ENCODE measurements at regions not wholly inside any gene's neighbourhood (a gene's known extent, or its start where the extent isn't known, plus 50 kb on each side); places are given as distances from the start of the nearest gene placed in this dataset.

DNA sequence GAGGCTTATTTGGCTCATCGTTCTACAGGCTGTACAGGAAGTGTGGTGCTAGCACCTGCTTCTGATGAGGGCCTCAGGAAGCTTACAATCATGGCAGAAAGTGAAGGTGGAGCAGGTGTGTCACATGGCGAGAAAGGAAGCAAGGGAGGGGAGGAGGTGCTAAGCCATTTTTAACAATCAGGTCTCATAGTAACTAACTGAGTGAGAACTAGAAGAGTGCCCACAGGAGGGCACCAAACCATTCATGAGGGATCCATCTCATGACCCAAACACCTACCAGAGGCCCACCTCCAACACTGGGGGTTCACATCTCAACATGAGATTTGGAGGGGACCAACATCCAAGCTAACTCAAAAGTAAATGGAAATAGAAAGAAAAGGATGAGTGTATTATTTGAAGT is 78.1 kb downstream of the CXCL12 start:
- DNase-seq (ENCODE audit: extremely low read depth in 1 of 11, low read depth in 9 of 11, low spot score in 4 of 11) = no peak

DNA sequence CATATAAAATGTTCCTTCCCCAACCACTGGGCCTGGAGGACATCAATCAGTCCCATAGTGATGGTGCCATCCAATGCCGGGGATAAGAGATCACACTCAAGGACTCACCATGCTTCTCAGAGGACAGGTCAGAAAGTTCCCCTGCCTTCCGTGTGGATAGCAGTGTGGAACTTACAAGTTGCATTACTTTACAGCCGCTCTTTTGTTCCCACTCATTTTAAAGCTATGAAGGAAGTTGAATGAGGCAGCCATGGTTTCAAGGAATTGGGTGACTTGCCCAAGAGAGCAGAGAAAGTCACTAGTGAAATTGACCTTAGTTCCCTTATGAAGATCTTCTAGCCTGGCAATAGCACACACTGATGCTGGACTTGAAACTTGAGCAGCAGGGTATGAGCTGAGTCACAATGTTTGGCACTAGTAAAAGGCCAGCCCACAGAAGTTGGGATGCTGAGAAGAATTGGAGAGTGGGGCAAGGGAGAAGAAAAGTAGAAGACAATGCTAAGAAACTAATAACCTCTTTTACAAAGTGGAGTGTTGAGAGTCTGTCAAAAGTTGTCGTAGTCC is 78.7 kb downstream of the CXCL12 start:
- no peak for DNase-seq (ENCODE audit: extremely low read depth in 1 of 11, low read depth in 9 of 11, low spot score in 4 of 11)

DNA sequence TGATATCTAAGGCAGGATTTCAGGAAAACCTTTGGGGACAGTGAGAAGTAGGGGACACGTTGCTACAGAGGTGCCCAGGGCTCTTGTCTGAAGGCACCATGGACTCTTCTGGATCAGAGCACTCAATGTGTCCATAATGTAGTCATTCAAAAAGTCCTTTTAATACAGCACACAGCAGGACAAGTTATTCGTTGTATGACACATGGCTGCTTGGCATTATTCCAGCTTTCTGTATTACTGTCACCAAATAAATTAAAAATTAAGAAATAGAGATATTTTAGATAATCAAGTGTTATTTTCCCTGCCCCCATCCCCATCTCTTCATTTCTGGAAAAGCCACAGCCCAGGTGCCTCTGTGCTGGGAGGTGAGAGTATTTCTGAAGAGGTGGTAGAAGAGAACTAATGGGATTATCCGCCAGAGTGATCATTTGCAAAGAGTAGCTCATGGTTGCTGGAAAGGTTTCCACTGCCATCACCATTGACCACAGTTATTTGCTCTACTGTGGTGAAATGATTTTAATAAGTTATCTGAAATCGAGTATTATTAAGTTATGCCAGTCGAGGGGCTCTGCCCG is 83.0 kb downstream of the CXCL12 start:
- DNase-seq (ENCODE audit: extremely low read depth in 1 of 11, low read depth in 9 of 11, low spot score in 4 of 11) = no peak

DNA sequence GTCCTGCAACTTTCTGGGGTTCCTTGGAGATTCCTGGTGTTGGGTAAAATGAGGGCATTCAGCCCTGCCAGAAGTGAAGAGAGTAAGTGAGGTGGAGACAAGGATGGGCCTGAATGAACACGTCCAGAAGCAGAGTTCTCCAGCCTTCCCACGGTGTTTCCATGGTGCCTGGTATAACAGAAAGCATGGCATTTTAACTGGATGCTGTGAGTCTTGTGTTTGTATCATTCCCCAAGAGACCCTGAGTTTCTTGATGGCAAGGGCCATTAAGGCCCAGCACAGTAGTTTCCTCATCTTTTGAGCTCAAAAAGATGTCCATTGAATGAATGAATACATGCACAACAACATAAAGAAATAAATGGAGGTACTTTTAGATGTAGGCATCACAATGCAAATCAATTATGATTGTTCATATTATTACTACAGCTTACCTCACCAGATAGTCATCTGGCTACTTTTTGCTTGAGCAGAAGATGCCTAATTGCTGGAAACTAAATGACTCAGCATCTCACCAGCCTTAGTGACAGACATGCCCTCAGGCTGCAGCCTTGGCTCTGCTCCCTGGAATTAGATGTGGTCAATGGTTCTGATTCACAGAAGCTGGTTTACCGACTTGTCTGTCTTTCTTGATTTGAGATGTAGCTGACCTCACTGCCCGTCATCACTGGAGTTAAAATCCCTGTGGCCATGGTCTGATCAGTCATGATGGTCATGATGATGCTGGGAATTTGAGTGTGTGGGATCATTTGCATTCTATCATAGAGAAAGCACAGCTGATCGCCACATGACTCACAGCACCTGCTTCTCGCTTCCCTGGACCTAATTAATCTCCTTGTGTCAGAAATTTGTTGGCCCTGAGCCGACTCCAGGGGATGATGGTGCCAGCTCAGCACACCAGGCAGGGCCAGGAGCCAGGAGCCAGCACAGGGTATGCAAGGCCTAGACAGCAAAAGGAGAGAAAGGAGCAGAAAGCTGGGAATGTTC is 83.9 kb downstream of the CXCL12 start:
- DNase-seq (ENCODE audit: extremely low read depth in 1 of 11, low read depth in 9 of 11, low spot score in 4 of 11) = no peak

DNA sequence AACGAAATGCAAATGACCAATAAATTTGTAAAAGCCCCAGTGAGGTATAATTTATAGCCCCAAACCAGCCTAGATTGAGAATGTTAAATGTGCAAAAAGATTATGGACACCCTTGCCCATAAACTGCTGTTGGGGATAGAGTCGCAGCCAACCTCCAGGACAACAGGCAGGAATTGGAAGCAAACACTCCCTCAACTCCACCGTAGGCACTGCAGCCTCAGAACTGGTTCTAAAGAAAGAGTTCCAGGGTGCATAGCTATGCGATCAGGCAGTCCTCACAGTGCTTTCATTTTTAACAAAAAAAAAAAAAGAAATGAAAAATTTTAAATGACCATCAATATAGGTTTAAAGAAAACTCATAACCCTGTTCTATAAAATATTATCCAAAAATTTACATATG is 86.2 kb downstream of the CXCL12 start:
- DNase-seq (ENCODE audit: extremely low read depth in 1 of 11, low read depth in 9 of 11, low spot score in 4 of 11) = no peak

DNA sequence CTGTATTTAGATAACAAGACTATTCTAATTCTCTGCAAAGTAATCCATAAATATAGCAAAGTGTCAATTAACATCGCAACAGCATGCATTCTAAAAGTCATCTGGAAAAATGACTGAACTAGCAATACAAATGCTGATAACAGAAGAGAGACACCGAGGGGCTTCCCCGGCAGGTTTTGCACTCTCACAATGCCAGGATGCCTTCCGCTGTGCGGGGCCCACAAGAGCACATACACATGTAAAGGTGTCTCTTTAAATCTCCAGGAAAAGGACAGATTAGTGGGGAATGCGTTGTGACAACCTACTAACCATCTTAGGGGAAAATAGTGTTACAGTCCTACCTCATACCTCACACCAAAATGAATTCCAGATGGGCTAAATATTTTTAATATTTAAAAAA is 86.9 kb downstream of the CXCL12 start:
- no peak for DNase-seq (ENCODE audit: extremely low read depth in 1 of 11, low read depth in 9 of 11, low spot score in 4 of 11)

DNA sequence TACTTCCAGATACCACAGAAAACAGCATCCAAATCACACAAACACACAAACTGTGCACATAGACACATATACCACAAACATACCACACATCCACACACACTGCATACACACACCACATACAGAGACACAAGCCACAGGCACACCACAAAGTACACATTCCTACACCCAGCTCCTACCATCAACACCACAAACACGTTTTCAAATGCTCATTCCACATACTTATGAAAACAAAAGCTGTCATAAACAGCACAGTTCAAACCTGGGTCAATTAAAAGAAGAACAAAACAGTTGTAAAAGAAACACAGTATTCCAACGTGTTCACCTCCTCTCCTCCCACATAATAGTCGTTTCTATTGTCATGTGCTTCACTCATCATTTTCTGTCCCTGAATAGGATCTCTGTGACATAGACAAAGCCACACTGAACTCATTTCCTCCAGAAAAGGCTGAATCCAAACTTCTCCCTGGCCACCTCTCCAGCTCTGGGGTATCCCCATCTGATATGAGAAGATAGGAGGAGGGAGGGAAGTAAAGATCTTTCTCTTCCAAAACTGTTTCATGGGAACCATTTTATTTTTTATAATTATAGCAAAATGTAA is 89.2 kb downstream of the CXCL12 start:
- no peak for DNase-seq (ENCODE audit: extremely low read depth in 1 of 11, low read depth in 9 of 11, low spot score in 4 of 11)

DNA sequence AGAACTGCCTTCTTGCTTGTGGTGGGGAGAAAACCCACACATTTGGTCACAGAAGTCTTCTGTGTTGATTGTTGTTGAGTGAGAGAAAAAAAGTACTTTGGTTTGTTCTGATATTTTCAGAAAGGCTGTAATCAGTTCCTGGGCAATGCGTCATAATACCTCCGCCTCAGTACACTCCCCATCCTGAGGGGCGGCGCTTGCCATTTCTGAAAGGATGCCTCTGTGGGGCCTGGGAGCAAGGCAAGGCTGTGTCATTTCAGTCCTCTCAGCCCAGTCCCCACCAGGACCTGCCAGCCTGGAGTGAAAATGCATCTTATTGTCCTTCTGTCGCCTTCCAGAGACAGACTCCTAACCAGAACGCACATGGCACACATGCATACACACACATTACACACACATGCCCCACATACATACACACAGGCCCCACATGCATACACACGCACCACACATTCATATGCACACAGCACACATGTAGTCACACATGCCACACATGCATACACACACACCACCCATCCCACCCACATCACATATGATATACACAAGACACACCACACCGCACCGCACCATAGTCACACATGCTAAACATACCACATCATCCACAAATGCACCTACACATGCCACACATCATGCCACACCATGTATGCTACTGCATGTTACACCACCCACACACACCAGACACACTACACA is 90.0 kb downstream of the CXCL12 start:
- no peak for DNase-seq (ENCODE audit: extremely low read depth in 1 of 11, low read depth in 9 of 11, low spot score in 4 of 11)

DNA sequence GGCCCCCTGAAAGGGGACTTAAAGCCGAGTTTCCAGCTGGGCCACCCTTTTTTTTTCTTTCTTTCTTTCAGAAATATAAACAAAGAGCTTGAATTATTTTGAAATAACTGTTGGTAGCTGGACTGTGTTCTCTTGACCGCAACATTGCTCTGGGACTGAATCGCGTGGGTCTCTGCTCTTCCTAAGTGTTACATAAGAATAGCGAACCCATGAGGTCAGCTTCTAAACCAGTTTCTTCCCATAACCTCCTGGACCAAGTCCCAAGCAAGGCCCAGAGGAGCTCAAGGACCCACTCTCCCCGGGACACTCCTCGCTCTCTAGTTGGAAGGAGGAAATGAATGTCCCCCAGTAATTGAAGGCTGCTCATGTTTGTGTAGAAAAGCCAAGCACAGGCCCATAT is 91.1 kb downstream of the CXCL12 start:
- no peak for DNase-seq (ENCODE audit: extremely low read depth in 1 of 11, low read depth in 9 of 11, low spot score in 4 of 11)

DNA sequence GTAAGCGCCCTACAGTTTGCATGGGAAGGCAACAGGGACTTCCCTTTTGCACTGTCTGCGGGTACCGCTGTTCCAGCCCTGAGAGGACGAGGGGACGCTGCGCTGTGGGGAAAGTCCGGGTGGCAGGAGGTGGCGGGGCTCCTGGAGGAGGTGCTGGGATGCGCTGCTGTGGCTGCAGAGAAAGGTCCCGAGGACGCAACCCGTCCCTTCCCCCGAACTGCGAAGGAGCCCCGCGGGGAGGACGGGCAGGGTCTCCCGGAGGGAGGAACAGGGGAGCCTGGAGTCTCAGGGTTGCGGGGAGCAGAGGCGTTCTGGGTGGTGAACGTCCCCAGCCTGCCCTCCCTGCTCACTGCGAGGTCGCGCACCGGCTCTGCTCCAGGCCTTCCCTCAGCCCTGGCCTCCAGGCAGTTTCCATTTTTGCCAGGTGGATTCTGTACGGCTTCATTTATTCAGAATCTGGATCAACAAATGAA is 91.6 kb downstream of the CXCL12 start:
- DNase-seq (ENCODE audit: extremely low read depth in 1 of 11, low read depth in 9 of 11, low spot score in 4 of 11) = peak in 1 of 11 donors; percentile 15

DNA sequence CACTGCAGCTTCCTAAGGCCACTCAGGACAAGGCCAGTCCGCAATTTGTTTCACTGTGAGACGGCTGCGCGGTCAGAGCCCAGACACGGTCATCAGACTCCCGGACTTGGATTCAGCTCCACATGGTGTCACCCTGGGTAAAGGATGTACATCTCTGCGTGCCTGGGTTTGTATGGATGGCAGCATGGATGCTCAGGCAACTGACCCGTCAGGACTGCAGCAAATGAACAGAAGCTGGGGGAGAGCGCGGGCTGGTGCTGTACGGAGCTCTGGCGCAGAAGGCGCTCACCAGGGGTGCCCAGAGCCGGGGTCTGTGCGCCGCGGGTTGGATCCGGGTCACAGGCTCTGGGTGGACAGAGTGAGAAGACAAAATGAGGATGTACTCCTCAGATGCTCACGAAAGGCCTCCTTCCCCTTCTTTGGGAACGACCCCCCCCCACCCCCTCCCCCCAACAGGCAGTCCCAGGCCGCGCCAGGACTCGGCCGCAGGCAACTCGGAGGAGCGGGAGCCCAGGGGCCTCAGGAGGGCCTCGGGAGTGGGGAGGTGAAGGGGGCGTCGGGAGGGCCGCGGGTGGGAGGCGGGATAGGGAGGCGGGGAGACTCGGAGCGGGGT is 92.4 kb downstream of the CXCL12 start:
- no peak for DNase-seq (ENCODE audit: extremely low read depth in 1 of 11, low read depth in 9 of 11, low spot score in 4 of 11)

DNA sequence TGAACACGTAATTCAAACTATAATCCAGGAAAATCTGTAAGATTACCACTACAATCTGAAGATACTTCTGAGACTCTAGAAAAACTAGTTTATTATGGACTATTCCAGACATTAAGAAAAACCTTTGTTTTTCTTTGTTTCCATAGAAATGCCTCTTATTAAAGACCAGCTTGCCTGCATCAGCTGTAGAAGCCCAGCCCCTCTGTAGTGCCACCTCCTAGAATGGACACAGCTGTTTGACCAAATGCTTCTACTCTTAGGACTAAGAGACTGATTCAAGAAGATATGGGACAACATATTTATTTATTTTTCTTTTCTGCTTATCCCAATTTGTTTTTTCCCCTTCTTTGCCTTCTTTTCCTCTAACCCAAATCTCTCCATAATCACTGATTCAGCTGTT is 93.8 kb downstream of the CXCL12 start:
- peak in 5 of 11 donors; percentile 29 to 69 (median 55) for DNase-seq (ENCODE audit: extremely low read depth in 1 of 11, low read depth in 9 of 11, low spot score in 4 of 11)

DNA sequence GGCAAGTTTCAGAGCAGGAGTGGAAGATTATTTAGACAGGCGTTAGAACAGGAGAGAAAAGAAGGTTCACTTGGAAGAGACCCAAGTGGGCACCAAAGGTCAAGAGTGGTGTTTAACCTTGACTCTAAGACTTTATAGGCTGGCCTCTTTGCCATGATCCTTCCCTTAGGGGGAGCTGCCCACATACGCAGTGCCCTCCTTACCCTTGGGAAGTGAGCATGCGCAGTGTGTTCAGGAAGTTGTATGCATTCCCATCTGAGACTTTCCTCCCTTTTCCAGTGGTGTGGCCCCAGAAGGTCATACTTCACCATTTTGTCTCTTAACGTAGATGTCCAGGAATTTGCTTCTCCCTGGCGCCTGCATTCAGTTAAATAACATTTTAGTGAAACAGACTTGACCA is 95.8 kb downstream of the CXCL12 start:
- no peak for DNase-seq (ENCODE audit: extremely low read depth in 1 of 11, low read depth in 9 of 11, low spot score in 4 of 11)

DNA sequence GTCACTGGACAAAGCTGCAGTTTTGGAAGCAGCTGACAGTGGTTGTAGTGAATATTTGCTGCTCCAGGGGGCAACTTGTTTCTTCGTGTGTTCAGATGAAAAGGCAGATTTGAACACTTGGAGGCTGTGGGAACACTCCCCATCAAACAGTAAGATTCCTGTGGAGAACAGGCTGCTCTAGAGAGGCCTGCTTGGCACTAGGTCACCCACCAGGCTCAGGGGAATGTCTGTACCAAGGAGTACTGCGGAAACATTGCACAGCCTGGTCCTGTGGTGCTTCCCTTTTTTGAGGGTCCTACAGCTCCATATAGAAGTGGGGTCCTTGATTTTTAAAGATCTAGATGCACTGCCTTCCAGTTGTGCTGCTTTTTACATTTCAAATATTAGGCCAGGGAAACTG is 97.5 kb downstream of the CXCL12 start:
- no peak for DNase-seq (ENCODE audit: extremely low read depth in 1 of 11, low read depth in 9 of 11, low spot score in 4 of 11)

DNA sequence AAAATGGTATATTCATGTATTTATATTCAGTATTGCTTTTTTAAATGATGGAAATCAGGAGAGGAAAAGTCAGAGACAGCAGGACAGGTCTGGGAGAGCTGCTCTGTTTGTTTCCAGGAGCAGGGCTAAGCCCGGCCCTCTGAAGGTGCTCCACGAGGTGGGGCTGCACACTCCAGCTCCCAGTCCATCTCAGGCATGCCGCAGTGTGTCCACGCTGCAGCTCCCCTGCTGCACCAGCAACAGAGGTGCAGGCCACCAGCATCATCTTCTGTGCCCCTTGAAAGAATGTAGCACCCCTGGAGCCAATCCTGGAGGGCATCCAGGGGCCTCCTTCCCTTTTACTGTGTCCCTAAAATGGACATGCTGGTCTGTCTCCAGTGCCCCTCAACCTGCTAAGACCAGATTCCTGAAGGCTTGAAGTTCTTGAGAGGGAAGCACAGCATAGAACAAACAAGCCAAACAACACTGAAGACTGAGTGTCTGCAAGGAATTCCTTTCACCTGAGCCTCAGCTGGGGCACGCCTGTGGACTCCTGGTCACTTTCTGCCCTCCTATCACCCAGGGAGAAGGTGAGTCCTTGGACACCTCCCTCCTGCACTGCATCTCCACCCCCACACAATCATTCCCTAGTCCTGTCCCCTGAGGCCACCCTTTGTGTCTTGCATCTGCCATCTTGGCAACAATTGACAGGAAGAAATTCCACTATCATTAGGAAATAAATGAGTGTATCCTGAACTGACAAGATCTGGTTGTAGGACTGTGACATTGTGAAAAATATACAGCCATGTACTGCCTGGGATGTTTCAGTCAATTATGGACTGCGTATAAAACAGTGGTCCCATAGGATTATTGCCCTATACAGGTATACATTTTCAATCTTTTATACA is 100.5 kb downstream of the CXCL12 start:
- DNase-seq (ENCODE audit: extremely low read depth in 1 of 11, low read depth in 9 of 11, low spot score in 4 of 11) = no peak

DNA sequence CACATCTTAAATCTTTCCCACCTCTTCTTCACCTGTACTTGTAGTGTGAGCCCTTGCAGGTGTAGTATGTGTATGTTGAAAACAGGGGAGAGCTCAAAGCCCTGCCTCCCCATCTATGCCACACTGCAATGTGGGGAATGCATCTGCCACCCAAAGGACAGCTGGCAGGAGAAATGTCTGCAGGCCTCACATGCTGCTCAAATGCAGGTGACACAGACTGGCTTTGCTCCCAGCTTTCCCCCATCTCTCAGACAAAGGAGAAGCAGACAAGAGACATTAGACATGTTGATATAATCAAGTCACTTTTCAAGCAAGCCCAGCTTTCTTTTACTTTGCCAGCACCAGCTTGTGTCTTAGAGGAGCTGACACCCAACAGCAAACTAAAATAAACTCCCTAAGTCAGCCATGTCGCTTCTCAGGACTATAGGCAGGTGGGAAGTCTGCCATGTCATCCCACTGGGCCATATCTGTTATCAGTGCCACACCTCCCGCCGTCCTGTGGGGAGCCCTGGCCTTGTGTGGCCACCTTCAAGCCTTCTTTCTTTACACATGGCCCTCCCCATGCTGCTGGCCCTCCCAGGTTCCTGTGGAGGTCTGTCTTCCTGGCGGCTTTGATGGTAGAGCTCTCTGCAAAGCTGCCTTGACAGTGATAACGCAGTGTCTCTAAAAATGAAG is 102.1 kb downstream of the CXCL12 start:
- no peak for DNase-seq (ENCODE audit: extremely low read depth in 1 of 11, low read depth in 9 of 11, low spot score in 4 of 11)

DNA sequence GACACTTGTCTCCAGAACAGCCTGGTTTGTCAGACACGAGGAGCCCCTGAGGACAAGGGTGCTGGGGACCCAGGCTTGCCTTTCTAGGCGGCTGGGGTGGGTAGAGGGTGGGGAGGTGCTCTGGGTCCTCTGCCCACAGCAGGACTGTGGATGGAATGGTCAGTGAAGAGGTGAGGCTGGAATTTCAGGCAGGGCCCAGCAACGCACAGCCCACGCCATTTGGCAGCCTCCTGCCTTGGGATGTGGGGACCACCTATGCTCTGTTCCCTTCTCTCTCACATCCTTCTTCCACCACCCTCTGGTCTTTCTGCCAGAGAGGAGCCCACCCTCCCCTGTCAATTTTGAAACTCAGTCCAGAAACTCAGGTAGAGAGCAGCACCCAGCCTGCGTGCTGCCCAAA is 103.2 kb downstream of the CXCL12 start:
- no peak for DNase-seq (ENCODE audit: extremely low read depth in 1 of 11, low read depth in 9 of 11, low spot score in 4 of 11)

Measured in renal cortex interstitium (tissue), 11 donors.